Esophagus muscularis mucosa (tissue), 4 donors: ENCODE measurements at regions not wholly inside any gene's neighbourhood (a gene's known extent, or its start where the extent isn't known, plus 50 kb on each side); places are given as distances from the start of the nearest gene placed in this dataset.

Source experiments
- DNase-seq: peaks from one replicate; pipeline ENCODE4 v3.0.0-alpha.2; 2017; ENCODE audit errors: extremely low spot score
- H3K27ac ChIP-seq, 4 donors: fragments of 200-600 bp; sonication (generic); replicated peaks in 1 of 4; 1 replicate in 3 of 4; 2 replicates in 1 of 4; pipeline ENCODE4 v1.5.1; 2016 to 2019; ENCODE audit warnings: mild to moderate bottlenecking in 1 of 4
- H3K27me3 ChIP-seq, 4 donors: fragments of 200-600 bp; sonication (generic); one replicate each; pipeline versions ENCODE4 v1.5.1 to v1.6.0; 2016 to 2019
- H3K36me3 ChIP-seq, 4 donors: fragments of 200-600 bp; sonication (generic); one replicate each; pipeline ENCODE4 v1.5.1; 2016 to 2019
- H3K4me1 ChIP-seq, 4 donors: fragments of 200-600 bp; sonication (generic); one replicate each; pipeline ENCODE4 v1.5.1; 2016 to 2019
- H3K4me3 ChIP-seq, 4 donors: fragments of 200-600 bp; sonication (generic); 1 replicate in 2 of 4; 2 replicates in 2 of 4; pipeline ENCODE4 v1.5.1; 2016 to 2019; ENCODE audit warnings: mild to moderate bottlenecking in 4 of 4, moderate library complexity in 1 of 4
- H3K9me3 ChIP-seq, 4 donors: fragments of 200-600 bp; sonication (generic); 1 replicate in 3 of 4; 2 replicates in 1 of 4; pipeline ENCODE4 v1.5.1; 2016 to 2019
- EP300 ChIP-seq: sonication (generic); formaldehyde crosslinking; IDR thresholded peaks from one replicate; pipeline ENCODE4 v1.6.1; 2017; ENCODE audit warnings: antibody characterized with exemption
- POLR2A ChIP-seq: fragments of 450-650 bp; IDR thresholded peaks from one replicate; pipeline ENCODE4 v1.6.1; 2017; ENCODE audit warnings: antibody characterized with exemption, moderate library complexity, mild to moderate bottlenecking, low read depth
- POLR2AphosphoS5 ChIP-seq, 2 donors: sonication (generic); formaldehyde crosslinking; IDR thresholded peaks; one replicate each; pipeline ENCODE4 v1.6.1; 2017; ENCODE audit warnings: antibody characterized with exemption in 2 of 2
- WGBS: methylation state at CpG from one replicate; pipeline ENCODE4 v1.1.5; 2018; 5-methylcytosine and 5-hydroxymethylcytosine counted together
- intact Hi-C: fragments of 100-400 bp; cut with DNase I; formaldehyde crosslinking; loops from one replicate; pipeline ENCODE4 v1.15.1; 2023
- TF ChIP-seq, protein P1 (sequence below), 3 experiments: fragments of 200-600 bp in 2 of 3; fragments of 450-650 bp in 1 of 3; sonication (generic) in 2 of 3; IDR thresholded peaks; one replicate each; pipeline ENCODE4 v1.5.1; 2017 to 2019; ENCODE audit warnings: antibody characterized with exemption in 3 of 3, mild to moderate bottlenecking in 2 of 3, moderate library complexity in 1 of 3

DNA sequence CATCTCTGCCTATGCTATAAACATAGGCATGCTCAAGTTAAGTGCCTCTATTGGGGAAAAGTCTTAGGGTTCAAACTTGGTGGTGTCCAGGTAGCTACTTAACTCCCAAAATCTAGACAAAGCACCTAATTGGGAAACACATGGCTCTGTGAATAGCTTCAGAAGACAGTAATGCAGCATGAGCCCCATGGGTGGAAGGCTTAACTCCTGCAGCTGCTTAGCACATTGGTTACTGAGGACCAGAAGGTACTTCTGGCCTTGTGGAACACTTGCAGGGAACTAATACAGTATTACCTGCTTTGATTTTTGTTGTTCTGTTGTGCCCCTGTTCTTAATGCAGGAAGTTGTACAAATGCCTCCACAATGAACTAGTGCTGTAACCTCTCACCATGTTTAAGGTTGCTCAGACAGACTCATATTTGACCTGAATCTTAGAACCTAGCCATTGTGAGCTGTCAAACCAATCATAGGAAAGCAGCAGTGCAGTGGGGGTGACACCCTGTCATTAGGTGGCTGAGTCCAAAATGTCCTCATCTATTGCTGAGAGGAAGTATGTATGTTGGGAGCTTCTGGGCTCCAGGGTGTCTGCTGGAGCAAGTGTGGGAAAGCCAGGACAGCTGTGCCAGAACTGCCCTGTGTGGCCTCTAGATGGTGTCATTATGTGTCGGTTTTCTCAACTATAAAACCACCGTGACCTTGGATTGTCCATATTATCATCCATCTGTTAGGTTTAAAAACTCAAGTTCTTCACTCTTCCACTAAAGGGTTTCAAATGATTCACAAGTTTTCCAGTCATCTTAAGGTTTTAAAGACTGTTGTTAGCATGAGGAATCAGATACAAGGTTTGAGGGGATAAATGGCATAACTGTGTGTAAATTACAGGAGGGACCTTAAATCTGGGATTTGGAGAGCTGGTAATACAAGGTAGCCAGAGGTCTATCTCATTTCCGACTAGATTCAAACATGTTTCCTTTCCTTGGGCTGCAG is 69.9 kb upstream of the WDR1 start:
- no peaks in the 10 kb centered on the region for H3K27me3 ChIP-seq
- no peak for DNase-seq
- no peaks in the 10 kb centered on the region for H3K9me3 ChIP-seq
- intact Hi-C loops: no loop called here
- H3K27ac ChIP-seq: no peak overlapping the region
- no peaks in the 10 kb centered on the region for H3K36me3 ChIP-seq
- peaks cover 0 to 4% (median 0%) of the 10 kb centered on the region in 4 donors for H3K4me1 ChIP-seq
- TF ChIP-seq, protein P1, sequence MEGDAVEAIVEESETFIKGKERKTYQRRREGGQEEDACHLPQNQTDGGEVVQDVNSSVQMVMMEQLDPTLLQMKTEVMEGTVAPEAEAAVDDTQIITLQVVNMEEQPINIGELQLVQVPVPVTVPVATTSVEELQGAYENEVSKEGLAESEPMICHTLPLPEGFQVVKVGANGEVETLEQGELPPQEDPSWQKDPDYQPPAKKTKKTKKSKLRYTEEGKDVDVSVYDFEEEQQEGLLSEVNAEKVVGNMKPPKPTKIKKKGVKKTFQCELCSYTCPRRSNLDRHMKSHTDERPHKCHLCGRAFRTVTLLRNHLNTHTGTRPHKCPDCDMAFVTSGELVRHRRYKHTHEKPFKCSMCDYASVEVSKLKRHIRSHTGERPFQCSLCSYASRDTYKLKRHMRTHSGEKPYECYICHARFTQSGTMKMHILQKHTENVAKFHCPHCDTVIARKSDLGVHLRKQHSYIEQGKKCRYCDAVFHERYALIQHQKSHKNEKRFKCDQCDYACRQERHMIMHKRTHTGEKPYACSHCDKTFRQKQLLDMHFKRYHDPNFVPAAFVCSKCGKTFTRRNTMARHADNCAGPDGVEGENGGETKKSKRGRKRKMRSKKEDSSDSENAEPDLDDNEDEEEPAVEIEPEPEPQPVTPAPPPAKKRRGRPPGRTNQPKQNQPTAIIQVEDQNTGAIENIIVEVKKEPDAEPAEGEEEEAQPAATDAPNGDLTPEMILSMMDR (IDR thresholded peaks at IDR 0.05): no peak
- no peak for TF ChIP-seq EP300
- no peak for TF ChIP-seq POLR2A
- TF ChIP-seq POLR2AphosphoS5 (IDR thresholded peaks at IDR 0.05): no peak
- H3K4me3 ChIP-seq: no peak overlapping the region
- 46% methylated on average over 3 of the region's 3 CpGs for WGBS

DNA sequence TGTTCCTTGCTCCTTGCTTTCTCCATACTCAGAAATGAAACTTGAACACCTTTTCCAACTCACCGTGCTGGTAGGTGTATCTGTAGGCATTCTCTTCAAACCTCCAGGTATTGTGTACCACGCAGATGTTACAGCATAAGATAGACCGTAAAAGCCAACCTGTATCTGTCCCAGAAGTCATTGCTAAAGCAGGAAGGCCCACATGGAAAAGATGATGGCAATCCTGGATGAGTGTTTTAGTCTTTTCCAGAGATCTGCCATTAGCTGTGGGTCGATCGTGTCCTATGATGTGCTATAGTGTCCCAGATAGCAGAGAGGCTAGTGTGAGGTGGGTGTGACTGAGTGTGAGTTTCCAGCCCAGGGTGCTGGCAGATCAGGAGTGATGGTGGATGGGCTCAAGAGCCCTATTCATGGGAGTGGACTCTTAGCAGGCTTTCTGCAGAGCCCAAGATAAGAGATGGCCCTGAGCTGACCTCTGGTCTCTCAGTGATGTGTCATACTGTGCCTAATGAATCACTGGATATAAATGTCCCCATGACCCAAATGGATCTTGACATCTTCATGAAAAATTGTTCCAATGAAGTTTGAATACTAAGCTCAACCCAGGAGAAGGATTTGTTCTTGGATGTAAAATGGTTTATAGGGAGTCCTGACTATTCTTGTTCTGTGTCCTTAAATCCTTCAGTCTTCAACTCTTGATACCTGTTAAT is 69.1 kb upstream of the WDR1 start:
- no peaks in the 10 kb centered on the region for H3K27me3 ChIP-seq
- no peaks in the 10 kb centered on the region for H3K36me3 ChIP-seq
- TF ChIP-seq, protein P1 (IDR thresholded peaks at IDR 0.05): no peak
- TF ChIP-seq POLR2A (no peak), POLR2AphosphoS5 (IDR thresholded peaks at IDR 0.05) (no peak), EP300 (no peak)
- intact Hi-C loops: no loop called here
- no peak for DNase-seq
- H3K4me3 ChIP-seq: no peak overlapping the region
- H3K9me3 ChIP-seq: no peaks in the 10 kb centered on the region
- WGBS: 84% methylated on average over 5 of the region's 5 CpGs
- H3K27ac ChIP-seq: no peak overlapping the region
- H3K4me1 ChIP-seq: peaks cover 0 to 4% (median 0%) of the 10 kb centered on the region in 4 donors

DNA sequence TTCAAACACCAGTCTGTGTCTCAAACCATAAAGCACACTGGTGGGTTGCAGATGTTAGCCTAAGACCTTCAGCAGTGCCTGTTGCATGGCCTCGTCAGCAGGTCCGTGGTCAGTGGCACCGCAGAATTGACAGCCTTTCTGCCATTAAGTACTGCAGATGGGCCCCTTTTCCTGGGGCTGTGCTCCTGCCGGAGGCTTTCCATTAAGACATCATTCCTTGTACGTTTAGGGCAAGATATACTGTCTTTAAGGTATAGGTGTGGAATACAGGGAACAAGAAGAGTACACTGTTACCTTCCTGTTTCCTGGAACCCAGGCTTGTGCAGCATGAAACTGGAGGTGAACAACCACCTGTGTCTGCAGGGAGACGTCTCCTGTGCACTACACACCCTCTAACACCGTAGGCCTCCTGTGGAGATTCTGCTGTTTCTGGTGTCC is 67.9 kb upstream of the WDR1 start:
- TF ChIP-seq, protein P1 (IDR thresholded peaks at IDR 0.05): no peak
- TF ChIP-seq EP300: no peak
- TF ChIP-seq POLR2AphosphoS5 (IDR thresholded peaks at IDR 0.05): no peak
- no peak for TF ChIP-seq POLR2A
- 90% methylated on average over 7 of the region's 7 CpGs for WGBS

DNA sequence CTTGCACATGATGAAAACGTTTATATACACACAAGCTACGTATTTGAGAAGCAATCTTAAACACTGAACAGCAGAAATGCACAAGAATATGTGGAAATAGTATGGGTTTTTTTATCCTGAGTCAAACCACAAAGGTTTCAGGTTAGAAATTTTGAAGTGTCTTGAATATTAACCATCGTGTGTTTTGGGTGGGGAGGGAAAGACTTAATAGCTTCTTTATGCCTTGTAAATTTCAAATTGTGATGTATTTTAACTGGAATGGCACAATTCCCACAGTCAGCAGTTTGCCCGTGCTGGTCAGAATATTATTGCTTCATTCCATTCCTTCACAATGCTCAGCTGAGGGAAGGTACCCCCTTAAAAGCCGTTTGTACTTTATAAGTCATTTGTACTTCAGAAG is 67.4 kb upstream of the WDR1 start:
- H3K9me3 ChIP-seq: no peaks in the 10 kb centered on the region
- no peaks in the 10 kb centered on the region for H3K36me3 ChIP-seq
- WGBS: 51% methylated on average over 5 of the region's 5 CpGs
- no peak overlapping the region for H3K4me3 ChIP-seq
- H3K4me1 ChIP-seq: peaks cover 0 to 4% (median 0%) of the 10 kb centered on the region in 4 donors
- TF ChIP-seq POLR2AphosphoS5 (IDR thresholded peaks at IDR 0.05): no peak
- TF ChIP-seq POLR2A: no peak
- TF ChIP-seq, protein P1 (IDR thresholded peaks at IDR 0.05): no peak
- TF ChIP-seq EP300: no peak
- H3K27ac ChIP-seq: no peak overlapping the region
- DNase-seq: no peak
- H3K27me3 ChIP-seq: no peaks in the 10 kb centered on the region
- intact Hi-C loops: no loop called here

More for the DNA sequence above, 67.9 kb upstream of the WDR1 start:
- no peaks in the 10 kb centered on the region for H3K36me3 ChIP-seq
- intact Hi-C loops: no loop called here
- H3K27me3 ChIP-seq: no peaks in the 10 kb centered on the region
- H3K27ac ChIP-seq: no peak overlapping the region
- peaks cover 0 to 4% (median 0%) of the 10 kb centered on the region in 4 donors for H3K4me1 ChIP-seq
- no peak overlapping the region for H3K4me3 ChIP-seq
- H3K9me3 ChIP-seq: no peaks in the 10 kb centered on the region
- DNase-seq: no peak
